ENCODE measurements at regions not wholly inside any gene's neighbourhood (a gene's known extent, or its start where the extent isn't known, plus 50 kb on each side); places are given as distances from the start of the nearest gene placed in this dataset.

DNA sequence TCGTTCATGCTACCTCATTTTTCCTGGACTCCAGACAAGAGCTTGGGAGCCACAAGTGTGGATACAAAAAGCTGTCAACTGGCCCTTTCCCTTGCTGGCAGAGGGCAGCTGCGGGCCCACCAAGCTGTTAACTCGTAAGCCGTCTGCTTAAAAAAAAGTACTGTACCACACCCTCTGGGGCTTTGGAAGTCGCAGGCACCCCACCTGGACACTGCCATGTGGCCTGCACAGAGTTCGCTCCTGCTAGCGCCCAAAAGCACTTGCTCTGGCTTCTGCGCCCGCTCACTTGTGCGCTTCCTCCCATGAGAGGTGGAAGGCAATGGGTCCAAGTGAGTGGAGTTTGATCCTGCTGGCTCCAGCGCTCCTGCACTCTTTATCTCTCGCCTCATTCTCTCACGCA is 476.4 kb upstream of the FSTL5 start:
- TF ChIP-seq, protein P1, sequence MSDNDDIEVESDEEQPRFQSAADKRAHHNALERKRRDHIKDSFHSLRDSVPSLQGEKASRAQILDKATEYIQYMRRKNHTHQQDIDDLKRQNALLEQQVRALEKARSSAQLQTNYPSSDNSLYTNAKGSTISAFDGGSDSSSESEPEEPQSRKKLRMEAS (IDR thresholded peaks at IDR 0.05; ENCODE audit: low read depth, low read length): no peak
- no peak for TF ChIP-seq CTCF (IDR thresholded peaks at IDR 0.05; ENCODE audit: low read depth, low read length)

Data from NB4 (cell line).